Spinal cord (tissue), 9 donors: ENCODE measurements at regions not wholly inside any gene's neighbourhood (a gene's known extent, or its start where the extent isn't known, plus 50 kb on each side); places are given as distances from the start of the nearest gene placed in this dataset.

Source experiments
- DNase-seq, 6 donors: peaks; one replicate each; pipeline versions ENCODE4 v3.0.0 to v3.0.0-alpha.2; 2013 to 2015; ENCODE audit warnings: low spot score in 6 of 6, low read depth in 4 of 6
- H3K27ac ChIP-seq: one replicate; pipeline ENCODE4 v1.5.1; 2013; ENCODE audit warnings: low read depth, low read length, control low read depth
- H3K27me3 ChIP-seq: one replicate; pipeline ENCODE4 v1.6.1; 2013; ENCODE audit warnings: low read length; ENCODE audit not compliant: control insufficient read depth, insufficient read depth
- H3K36me3 ChIP-seq: one replicate; pipeline ENCODE4 v1.6.1; 2013; ENCODE audit warnings: low read length; ENCODE audit not compliant: control insufficient read depth, insufficient read depth
- H3K4me1 ChIP-seq: one replicate; pipeline ENCODE4 v1.6.1; 2013; ENCODE audit warnings: low read length; ENCODE audit not compliant: control insufficient read depth, insufficient read depth
- H3K4me3 ChIP-seq: one replicate; pipeline ENCODE4 v1.5.1; 2013; ENCODE audit warnings: low read depth, low read length, control low read depth
- H3K9me3 ChIP-seq: one replicate; pipeline ENCODE4 v1.6.1; 2013; ENCODE audit warnings: low read length; ENCODE audit not compliant: control insufficient read depth, insufficient read depth
- WGBS: methylation state at CpG from one replicate; pipeline ENCODE4 v1.1.5; 2013; ENCODE audit warnings: missing lambda C conversion rate; ENCODE audit not compliant: insufficient coverage; 5-methylcytosine and 5-hydroxymethylcytosine counted together
- donor health status: healthy.

DNA sequence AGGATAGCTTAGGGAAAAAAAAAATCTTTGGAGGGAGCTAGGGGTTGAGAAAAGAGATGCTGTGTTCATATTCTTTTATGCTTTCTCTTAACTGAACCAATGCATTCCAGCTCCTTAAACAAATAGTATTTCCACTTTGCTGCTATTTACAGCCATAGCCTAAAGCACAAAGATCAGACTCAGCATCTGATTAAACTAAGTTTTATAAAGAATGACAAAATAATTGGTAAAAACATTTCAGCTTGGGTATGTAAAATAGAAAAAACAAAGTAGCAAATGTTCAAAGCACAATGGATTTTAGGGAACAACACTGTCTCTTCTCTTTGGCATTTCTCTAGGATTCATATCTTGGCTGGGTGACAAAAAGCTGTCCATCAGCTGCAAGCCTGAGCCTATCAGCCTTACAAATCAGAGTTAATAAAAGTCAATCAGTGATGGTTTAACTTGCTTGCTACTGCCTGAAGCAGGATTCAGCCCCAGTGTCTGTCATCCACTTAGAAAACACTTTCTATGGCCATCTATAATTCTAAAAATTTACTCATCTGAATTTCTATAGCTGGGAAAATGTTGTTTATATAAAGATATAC lies 232.1 kb upstream of the CDIN1 start:
- Histone ChIP-seq H3K36me3 (no peaks in the 10 kb centered on the region), H3K9me3 (no peaks in the 10 kb centered on the region), H3K27me3 (no peaks in the 10 kb centered on the region), H3K27ac (no peak overlapping the region), H3K4me1 (peaks cover 2% of the 10 kb centered on the region), H3K4me3 (no peak overlapping the region)
- DNase-seq = peak in 1 of 6 donors; percentile 39

- Histone ChIP-seq H3K27ac (no peak overlapping the region), H3K4me3 (no peak overlapping the region), H3K9me3 (no peaks in the 10 kb centered on the region), H3K36me3 (no peaks in the 10 kb centered on the region), H3K27me3 (no peaks in the 10 kb centered on the region), H3K4me1 (no peaks in the 10 kb centered on the region)
- peak in 1 of 6 donors; percentile 7 for DNase-seq
- WGBS = no CpG with 5 or more reads among the region's 4 CpGs
Measured at GRCh38 chr15:36356466-36356865, 223.0 kb upstream of the CDIN1 start.

- peak; percentile 7 to 93 (median 33) for DNase-seq
Measured at GRCh38 chr15:36356978-36357601, 222.3 kb upstream of the CDIN1 start.

DNA sequence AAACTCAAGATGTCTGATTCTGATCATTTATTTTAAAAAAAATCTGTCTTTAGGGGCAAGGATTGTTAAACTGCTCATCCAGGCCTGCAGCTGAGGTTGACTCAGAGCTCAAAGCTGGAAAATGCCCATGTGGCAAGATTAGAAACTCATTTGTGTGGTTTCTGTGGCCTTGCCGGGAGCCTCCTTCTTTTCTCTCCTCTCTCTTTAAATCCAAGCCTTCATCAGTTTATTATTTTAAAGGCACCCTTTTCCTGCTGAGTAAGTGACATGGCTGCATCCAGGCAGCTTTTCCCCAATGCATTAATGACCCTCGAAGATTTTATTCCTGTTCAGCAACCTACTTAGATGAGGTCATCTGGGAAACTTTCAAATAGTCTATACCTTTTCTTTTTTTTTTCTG lies 221.3 kb upstream of the CDIN1 start:
- no CpG with 5 or more reads among the region's 2 CpGs for WGBS
- Histone ChIP-seq H3K9me3 (no peaks in the 10 kb centered on the region), H3K4me1 (no peaks in the 10 kb centered on the region), H3K36me3 (no peaks in the 10 kb centered on the region), H3K4me3 (no peak overlapping the region), H3K27me3 (no peaks in the 10 kb centered on the region), H3K27ac (no peak overlapping the region)
- no peak for DNase-seq

More at GRCh38 chr15:36356978-36357601, 222.3 kb upstream of the CDIN1 start:
- no peak overlapping the region for H3K27ac ChIP-seq
- WGBS = 0% methylated on average over 1 of the region's 8 CpGs
- H3K36me3 ChIP-seq = no peaks in the 10 kb centered on the region
- no peaks in the 10 kb centered on the region for H3K27me3 ChIP-seq
- no peaks in the 10 kb centered on the region for H3K4me1 ChIP-seq
- H3K4me3 ChIP-seq = no peak overlapping the region
- H3K9me3 ChIP-seq = no peaks in the 10 kb centered on the region

GRCh38 chr15:36358523-36358922 lies 220.9 kb upstream of the CDIN1 start:
- Histone ChIP-seq H3K4me1 (no peaks in the 10 kb centered on the region), H3K27ac (no peak overlapping the region), H3K4me3 (no peak overlapping the region), H3K9me3 (no peaks in the 10 kb centered on the region), H3K36me3 (no peaks in the 10 kb centered on the region), H3K27me3 (no peaks in the 10 kb centered on the region)
- WGBS = no CpG with 5 or more reads among the region's 2 CpGs
- no peak for DNase-seq

DNA sequence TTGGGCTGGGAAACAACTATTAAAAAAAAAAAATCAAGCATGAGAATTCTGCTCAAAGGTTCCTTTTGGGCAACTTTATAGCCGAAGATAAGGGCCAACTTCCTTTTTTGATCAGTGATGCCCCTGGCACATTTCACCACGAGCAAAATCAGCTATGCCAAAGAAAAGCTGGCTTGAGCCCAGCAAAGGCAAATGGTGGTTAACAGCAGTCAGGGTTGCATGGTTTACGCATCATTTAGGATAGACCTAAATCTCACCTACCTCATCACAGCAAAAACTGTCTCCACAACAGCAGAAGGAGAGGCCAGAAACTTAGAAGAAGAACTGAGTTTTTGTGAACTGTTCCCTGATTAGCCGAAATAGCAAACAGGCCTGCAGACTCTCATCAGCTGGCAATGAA lies 220.1 kb upstream of the CDIN1 start:
- Histone ChIP-seq H3K4me1 (no peaks in the 10 kb centered on the region), H3K9me3 (no peaks in the 10 kb centered on the region), H3K27ac (no peak overlapping the region), H3K4me3 (no peak overlapping the region), H3K27me3 (no peaks in the 10 kb centered on the region), H3K36me3 (no peaks in the 10 kb centered on the region)
- DNase-seq = peak in 1 of 6 donors; percentile 10
- WGBS = 81% methylated on average over 2 of the region's 4 CpGs

DNA sequence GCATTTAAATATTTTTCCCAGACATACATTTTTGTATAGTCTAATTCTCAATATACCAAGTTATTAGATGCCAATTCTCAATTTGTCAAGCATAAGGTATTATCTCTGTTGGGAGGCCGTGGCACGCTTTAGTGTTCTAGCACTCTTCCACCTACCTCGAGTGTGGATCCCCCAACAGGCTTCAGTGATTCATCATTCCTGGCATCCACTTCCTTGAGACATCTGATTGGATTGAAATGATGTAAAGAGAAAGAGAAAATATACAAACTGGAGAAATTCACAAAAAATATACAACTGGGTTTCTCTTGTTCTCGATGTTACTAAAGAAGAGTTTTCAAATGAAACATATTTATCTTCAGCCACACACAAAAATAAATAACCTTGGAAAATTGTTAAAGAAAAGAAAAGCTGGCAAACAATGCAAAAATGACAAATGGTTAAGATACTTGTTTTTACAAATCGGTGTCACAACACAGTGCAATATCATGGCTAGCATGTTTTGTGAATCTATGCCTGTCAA lies 218.0 kb upstream of the CDIN1 start:
- no peak for DNase-seq
- Histone ChIP-seq H3K4me1 (no peaks in the 10 kb centered on the region), H3K9me3 (no peaks in the 10 kb centered on the region), H3K27me3 (no peaks in the 10 kb centered on the region), H3K4me3 (no peak overlapping the region), H3K27ac (no peak overlapping the region), H3K36me3 (no peaks in the 10 kb centered on the region)
- WGBS = no CpG with 5 or more reads among the region's 5 CpGs

- Histone ChIP-seq H3K27me3 (no peaks in the 10 kb centered on the region), H3K4me1 (no peaks in the 10 kb centered on the region), H3K36me3 (no peaks in the 10 kb centered on the region), H3K27ac (no peak overlapping the region), H3K4me3 (no peak overlapping the region), H3K9me3 (no peaks in the 10 kb centered on the region)
- 57% methylated on average over 1 of the region's 7 CpGs for WGBS
- DNase-seq = no peak
Measured at GRCh38 chr15:36362509-36362915, 216.9 kb upstream of the CDIN1 start.

DNA sequence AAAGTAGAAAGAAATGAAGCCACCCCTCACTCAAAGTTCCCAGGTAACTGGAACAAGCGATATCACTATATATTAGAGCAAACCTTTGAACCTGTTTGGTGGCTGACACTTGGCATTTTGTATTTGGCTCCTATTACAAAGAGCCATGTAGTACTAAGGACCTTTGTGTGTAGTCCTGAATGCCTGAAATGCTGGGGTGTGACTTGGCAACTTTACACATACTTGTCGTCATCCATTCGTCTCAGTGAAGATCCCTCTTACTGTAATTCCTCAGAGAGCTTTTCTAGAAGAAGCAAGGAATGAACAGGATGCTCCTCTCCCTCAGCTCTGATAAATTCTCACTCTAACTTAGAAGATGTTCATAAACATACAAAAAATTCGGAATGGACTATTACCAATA lies 216.1 kb upstream of the CDIN1 start:
- no peak overlapping the region for H3K4me3 ChIP-seq
- no peaks in the 10 kb centered on the region for H3K9me3 ChIP-seq
- 24% methylated on average over 2 of the region's 4 CpGs for WGBS
- no peaks in the 10 kb centered on the region for H3K36me3 ChIP-seq
- no peak overlapping the region for H3K27ac ChIP-seq
- DNase-seq = peak in 2 of 6 donors; percentile 17 to 28
- H3K4me1 ChIP-seq = no peaks in the 10 kb centered on the region
- H3K27me3 ChIP-seq = no peaks in the 10 kb centered on the region

GRCh38 chr15:36364377-36364776 lies 215.0 kb upstream of the CDIN1 start:
- DNase-seq = no peak
- Histone ChIP-seq H3K4me3 (no peak overlapping the region), H3K4me1 (no peaks in the 10 kb centered on the region), H3K27ac (no peak overlapping the region), H3K27me3 (no peaks in the 10 kb centered on the region), H3K36me3 (no peaks in the 10 kb centered on the region), H3K9me3 (no peaks in the 10 kb centered on the region)
- no CpG with 5 or more reads among the region's 3 CpGs for WGBS
